ENCODE measurements at regions not wholly inside any gene's neighbourhood (a gene's known extent, or its start where the extent isn't known, plus 50 kb on each side); places are given as distances from the start of the nearest gene placed in this dataset.

DNA sequence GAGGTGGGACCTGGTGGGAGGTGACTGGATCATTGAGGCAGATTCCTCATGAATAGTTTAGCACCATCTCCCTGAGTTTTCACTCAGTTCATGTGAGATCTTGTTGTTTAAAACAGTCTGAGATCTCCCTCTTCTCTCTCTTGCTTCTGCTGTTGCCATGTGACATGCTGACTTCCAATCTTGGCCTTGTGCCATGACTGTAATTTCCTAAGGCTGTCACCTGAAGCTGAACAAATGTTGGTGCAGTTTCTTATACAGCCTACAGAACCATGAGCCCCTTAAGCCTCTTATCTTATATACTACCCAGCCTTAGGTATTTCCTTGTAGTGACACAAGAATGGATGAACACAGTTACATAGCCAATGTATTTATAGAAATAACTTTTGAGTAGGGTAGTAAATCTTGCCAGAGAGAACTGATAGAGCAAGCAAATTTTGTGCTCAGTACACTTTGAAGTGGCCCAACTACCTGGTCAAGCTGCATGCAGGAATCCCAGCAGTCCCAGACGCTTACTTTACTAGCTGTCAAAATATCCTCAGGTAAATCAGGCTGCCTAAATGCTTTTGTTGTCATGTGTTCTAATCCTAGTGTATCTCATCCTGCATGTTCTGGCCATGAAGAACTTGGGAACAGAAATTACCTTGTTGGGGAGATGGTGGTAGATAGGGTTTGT, 445.6 kb upstream of the MIS18BP1 start:
- TF ChIP-seq EP300 (IDR thresholded peaks at IDR 0.05), result no peak
- TF ChIP-seq, protein P1, sequence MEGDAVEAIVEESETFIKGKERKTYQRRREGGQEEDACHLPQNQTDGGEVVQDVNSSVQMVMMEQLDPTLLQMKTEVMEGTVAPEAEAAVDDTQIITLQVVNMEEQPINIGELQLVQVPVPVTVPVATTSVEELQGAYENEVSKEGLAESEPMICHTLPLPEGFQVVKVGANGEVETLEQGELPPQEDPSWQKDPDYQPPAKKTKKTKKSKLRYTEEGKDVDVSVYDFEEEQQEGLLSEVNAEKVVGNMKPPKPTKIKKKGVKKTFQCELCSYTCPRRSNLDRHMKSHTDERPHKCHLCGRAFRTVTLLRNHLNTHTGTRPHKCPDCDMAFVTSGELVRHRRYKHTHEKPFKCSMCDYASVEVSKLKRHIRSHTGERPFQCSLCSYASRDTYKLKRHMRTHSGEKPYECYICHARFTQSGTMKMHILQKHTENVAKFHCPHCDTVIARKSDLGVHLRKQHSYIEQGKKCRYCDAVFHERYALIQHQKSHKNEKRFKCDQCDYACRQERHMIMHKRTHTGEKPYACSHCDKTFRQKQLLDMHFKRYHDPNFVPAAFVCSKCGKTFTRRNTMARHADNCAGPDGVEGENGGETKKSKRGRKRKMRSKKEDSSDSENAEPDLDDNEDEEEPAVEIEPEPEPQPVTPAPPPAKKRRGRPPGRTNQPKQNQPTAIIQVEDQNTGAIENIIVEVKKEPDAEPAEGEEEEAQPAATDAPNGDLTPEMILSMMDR (IDR thresholded peaks at IDR 0.05), result no peak
